Uterus (tissue), 3 donors: ENCODE measurements at regions not wholly inside any gene's neighbourhood (a gene's known extent, or its start where the extent isn't known, plus 50 kb on each side); places are given as distances from the start of the nearest gene placed in this dataset.

Source experiments
- DNase-seq, 2 donors: peaks; one replicate each; pipeline ENCODE4 v3.0.0-alpha.2; 2019 to 2020
- H3K27ac ChIP-seq, 2 donors: fragments of 200-600 bp; sonication (generic); 1 replicate in 1 of 2; 2 replicates in 1 of 2; pipeline ENCODE4 v1.5.1; 2016 to 2018
- H3K27me3 ChIP-seq, 2 donors: fragments of 200-600 bp; sonication (generic); one replicate each; pipeline ENCODE4 v1.5.1; 2018 to 2019; ENCODE audit warnings: control low read depth in 1 of 2
- H3K36me3 ChIP-seq, 2 donors: fragments of 200-600 bp; sonication (generic); one replicate each; pipeline ENCODE4 v1.5.1; 2019; ENCODE audit warnings: control low read depth in 1 of 2
- H3K4me1 ChIP-seq, 2 donors: fragments of 200-600 bp; sonication (generic); one replicate each; pipeline ENCODE4 v1.5.1; 2018 to 2019; ENCODE audit warnings: control low read depth in 1 of 2
- H3K4me3 ChIP-seq, 2 donors: fragments of 200-600 bp; sonication (generic); 1 replicate in 1 of 2; 2 replicates in 1 of 2; pipeline ENCODE4 v1.5.1; 2018 to 2019; ENCODE audit warnings: mild to moderate bottlenecking in 1 of 2
- H3K9me3 ChIP-seq, 2 donors: fragments of 200-600 bp; sonication (generic); one replicate each; pipeline ENCODE4 v1.5.1; 2019; ENCODE audit warnings: control low read depth in 1 of 2
- POLR2A ChIP-seq, 2 donors: fragments of 450-650 bp; IDR thresholded peaks; one replicate each; pipeline ENCODE4 v1.6.1; 2016; ENCODE audit warnings: antibody characterized with exemption in 2 of 2, mild to moderate bottlenecking in 1 of 2, moderate library complexity in 1 of 2
- intact Hi-C: fragments of 100-400 bp; cut with DNase I; formaldehyde crosslinking; loops from one replicate; pipeline ENCODE4 v1.15.1; 2023; ENCODE audit warnings: low total_unique reads
- TF ChIP-seq, protein P1 (sequence below), 4 experiments: fragments of 200-600 bp in 2 of 4; fragments of 450-650 bp in 2 of 4; sonication (generic) in 2 of 4; IDR thresholded peaks; one replicate each; pipeline ENCODE4 v1.5.1; 2016 to 2019; ENCODE audit warnings: antibody characterized with exemption in 4 of 4, mild to moderate bottlenecking in 2 of 4, moderate library complexity in 1 of 4
- donor health status: DM: yes; HTN: yes; CAD: no.

DNA sequence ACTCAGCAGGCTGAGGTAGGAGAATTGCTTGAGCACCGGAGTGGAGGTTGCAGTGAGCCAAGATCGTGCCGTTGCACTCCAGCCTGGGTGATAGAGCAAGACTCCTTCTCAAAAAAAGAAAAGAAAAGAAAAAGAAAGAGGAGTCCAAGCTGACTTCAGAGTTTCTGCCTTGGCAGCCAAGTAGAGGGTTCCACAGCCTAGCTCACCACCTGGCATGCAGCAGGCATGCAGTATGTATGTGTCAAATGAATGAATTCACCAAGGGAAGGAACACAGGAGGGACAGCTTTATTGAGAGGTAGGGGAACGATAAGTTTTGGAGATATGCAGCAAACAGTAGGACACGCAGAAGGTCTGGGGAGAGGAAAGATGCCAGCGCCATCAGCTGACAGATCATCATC lies 230.4 kb downstream of the BUD13 start:
- Histone ChIP-seq H3K9me3 (no peaks in the 10 kb centered on the region), H3K36me3 (no peaks in the 10 kb centered on the region), H3K4me1 (no peaks in the 10 kb centered on the region), H3K27me3 (no peaks in the 10 kb centered on the region), H3K27ac (no peak overlapping the region), H3K4me3 (no peak overlapping the region)
- TF ChIP-seq, protein P1, sequence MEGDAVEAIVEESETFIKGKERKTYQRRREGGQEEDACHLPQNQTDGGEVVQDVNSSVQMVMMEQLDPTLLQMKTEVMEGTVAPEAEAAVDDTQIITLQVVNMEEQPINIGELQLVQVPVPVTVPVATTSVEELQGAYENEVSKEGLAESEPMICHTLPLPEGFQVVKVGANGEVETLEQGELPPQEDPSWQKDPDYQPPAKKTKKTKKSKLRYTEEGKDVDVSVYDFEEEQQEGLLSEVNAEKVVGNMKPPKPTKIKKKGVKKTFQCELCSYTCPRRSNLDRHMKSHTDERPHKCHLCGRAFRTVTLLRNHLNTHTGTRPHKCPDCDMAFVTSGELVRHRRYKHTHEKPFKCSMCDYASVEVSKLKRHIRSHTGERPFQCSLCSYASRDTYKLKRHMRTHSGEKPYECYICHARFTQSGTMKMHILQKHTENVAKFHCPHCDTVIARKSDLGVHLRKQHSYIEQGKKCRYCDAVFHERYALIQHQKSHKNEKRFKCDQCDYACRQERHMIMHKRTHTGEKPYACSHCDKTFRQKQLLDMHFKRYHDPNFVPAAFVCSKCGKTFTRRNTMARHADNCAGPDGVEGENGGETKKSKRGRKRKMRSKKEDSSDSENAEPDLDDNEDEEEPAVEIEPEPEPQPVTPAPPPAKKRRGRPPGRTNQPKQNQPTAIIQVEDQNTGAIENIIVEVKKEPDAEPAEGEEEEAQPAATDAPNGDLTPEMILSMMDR (IDR thresholded peaks at IDR 0.05) = no peak
- TF ChIP-seq POLR2A (IDR thresholded peaks at IDR 0.05) = no peak
- intact Hi-C loops = no loop called here
- no peak for DNase-seq

DNA sequence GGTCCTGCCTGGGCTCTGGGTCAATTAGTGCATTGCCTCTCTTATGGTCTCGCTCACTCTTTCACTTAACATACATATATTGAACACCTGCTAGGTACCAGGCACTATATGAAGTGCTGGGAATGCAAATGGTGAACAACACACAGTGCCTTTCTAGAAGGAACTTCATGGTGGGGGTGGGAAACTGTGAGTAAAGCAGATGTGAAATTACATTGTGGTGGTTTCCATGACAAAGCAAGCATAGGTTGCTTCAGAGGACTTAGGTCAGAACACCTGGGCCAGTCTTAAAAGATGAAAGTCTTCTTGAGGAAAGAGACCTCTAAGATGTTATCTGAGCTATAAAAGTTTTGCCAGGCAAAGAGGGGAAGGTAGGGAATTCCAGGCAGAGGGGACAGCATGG lies 231.3 kb downstream of the BUD13 start:
- no peak overlapping the region for H3K4me3 ChIP-seq
- H3K27ac ChIP-seq = no peak overlapping the region
- intact Hi-C loops = no loop called here
- no peaks in the 10 kb centered on the region for H3K4me1 ChIP-seq
- DNase-seq = no peak
- no peaks in the 10 kb centered on the region for H3K27me3 ChIP-seq
- H3K36me3 ChIP-seq = no peaks in the 10 kb centered on the region
- no peaks in the 10 kb centered on the region for H3K9me3 ChIP-seq
- TF ChIP-seq, protein P1 (IDR thresholded peaks at IDR 0.05) = no peak
- TF ChIP-seq POLR2A (IDR thresholded peaks at IDR 0.05) = no peak

DNA sequence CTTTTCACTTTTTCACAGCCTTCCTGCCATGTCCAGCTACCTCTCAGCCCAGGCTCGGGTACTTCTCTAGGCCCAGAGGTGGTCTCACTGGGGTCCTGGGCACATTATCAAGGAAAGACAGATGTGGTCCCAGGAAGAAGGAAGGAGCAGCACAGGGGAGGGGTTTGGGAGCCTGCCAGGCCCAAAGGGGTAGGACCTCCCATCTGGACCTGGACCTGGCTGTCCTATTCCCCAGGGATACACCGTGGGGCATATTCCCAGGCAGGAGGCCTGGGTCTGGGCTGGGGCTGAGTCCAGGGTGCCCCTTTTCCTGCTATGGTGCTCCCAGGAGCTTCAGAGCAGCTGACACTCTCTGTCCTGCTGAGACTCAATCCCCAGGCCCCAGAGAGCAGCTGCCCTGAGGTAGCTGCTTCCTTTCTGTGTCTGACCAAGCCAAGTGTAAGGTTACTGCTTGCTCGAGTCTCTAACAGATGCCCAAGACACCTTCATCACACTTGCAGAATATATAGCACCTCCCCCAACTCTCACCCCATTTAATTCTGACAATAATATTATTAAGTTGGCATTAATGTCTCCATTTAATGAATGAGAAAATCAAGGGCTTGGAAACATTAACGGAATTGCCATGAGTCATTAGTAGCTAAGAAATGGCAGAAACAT lies 232.0 kb downstream of the BUD13 start:
- DNase-seq = no peak
- TF ChIP-seq, protein P1 (IDR thresholded peaks at IDR 0.05) = no peak
- TF ChIP-seq POLR2A (IDR thresholded peaks at IDR 0.05) = no peak
- no peak overlapping the region for H3K4me3 ChIP-seq
- H3K27me3 ChIP-seq = no peaks in the 10 kb centered on the region
- no peaks in the 10 kb centered on the region for H3K4me1 ChIP-seq
- H3K36me3 ChIP-seq = no peaks in the 10 kb centered on the region
- H3K9me3 ChIP-seq = no peaks in the 10 kb centered on the region
- intact Hi-C loops = no loop called here
- no peak overlapping the region for H3K27ac ChIP-seq

DNA sequence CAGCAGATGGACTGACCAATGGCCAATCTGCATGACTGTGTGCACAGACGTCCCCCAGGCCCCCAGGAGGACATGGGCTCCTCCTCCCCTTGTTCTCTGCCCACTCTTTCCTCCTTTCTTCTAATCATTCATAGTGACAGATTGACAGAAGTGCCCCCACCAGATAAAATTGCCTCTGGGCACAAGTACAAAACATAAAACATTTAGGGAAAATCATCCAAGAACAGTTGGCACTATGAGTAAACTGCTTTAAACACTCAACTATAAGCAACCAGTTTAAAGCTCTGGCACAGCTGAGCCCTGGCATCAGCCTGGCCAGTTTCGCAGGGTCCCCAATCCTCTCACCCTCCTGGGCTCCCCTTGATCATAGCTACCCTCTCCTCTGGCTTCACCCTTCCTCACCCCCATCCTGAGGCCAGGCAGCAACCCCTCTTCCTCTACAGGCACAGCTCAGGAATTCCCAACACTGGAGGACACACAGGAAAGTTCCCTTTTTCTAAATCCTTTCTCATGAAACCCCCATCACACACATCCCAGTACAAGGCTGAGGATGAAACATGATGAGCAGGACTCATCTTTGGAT lies 232.9 kb downstream of the BUD13 start:
- intact Hi-C loops = no loop called here
- no peaks in the 10 kb centered on the region for H3K9me3 ChIP-seq
- H3K27me3 ChIP-seq = no peaks in the 10 kb centered on the region
- no peak for DNase-seq
- no peak overlapping the region for H3K4me3 ChIP-seq
- TF ChIP-seq, protein P1 (IDR thresholded peaks at IDR 0.05) = no peak
- no peak for TF ChIP-seq POLR2A (IDR thresholded peaks at IDR 0.05)
- H3K36me3 ChIP-seq = no peaks in the 10 kb centered on the region
- H3K4me1 ChIP-seq = no peaks in the 10 kb centered on the region
- no peak overlapping the region for H3K27ac ChIP-seq

DNA sequence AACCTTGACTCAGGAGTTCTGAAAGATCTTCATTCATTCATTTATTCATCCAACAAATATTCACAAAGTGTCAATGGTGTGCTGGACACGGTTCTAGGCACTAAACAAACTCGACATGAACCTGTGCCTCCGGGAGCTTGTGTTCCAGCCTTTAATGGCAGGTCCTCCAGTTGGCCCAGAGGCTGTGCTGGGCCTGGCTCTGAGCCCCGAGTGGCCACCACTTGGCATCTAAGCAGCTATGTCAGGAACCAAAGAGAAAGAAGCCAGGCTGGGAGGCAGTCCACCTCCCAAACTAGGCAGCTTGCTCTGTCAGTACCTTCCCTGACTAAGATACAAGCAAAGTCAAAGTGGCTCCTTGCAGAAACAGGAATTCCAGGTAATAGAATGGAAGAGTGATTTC lies 233.6 kb downstream of the BUD13 start:
- Histone ChIP-seq H3K36me3 (no peaks in the 10 kb centered on the region), H3K4me1 (no peaks in the 10 kb centered on the region), H3K4me3 (no peak overlapping the region), H3K27me3 (no peaks in the 10 kb centered on the region), H3K27ac (no peak overlapping the region), H3K9me3 (no peaks in the 10 kb centered on the region)
- no peak for DNase-seq
- intact Hi-C loops = no loop called here
- TF ChIP-seq, protein P1 (IDR thresholded peaks at IDR 0.05) = no peak
- TF ChIP-seq POLR2A (IDR thresholded peaks at IDR 0.05) = no peak
